HL-60 (cell line): ENCODE measurements at regions not wholly inside any gene's neighbourhood (a gene's known extent, or its start where the extent isn't known, plus 50 kb on each side); places are given as distances from the start of the nearest gene placed in this dataset.

Experiments
- DNase-seq, 2 experiments: peaks; one replicate each; pipeline ENCODE4 v3.0.0-alpha.2; 2010 to 2020; ENCODE audit warnings: low read depth in 1 of 2, low spot score in 1 of 2
- H3K27ac ChIP-seq: fragments of 250-450 bp; sonication (Bioruptor Pico); replicated peaks from 2 replicates; pipeline ENCODE4 v1.5.1; 2020; ENCODE audit warnings: mild to moderate bottlenecking, moderate library complexity
- H3K27me3 ChIP-seq: fragments of 250-450 bp; sonication (Bioruptor Pico); 2 replicates; pipeline ENCODE4 v1.5.1; 2021; ENCODE audit warnings: mild to moderate bottlenecking, moderate library complexity; ENCODE audit not compliant: insufficient read depth, poor library complexity, severe bottlenecking
- H3K4me3 ChIP-seq: replicated peaks from 2 replicates; pipeline ENCODE4 v1.5.1; 2011; ENCODE audit warnings: mild to moderate bottlenecking, control low read depth, low read length; ENCODE audit not compliant: insufficient read depth
- CTCF ChIP-seq: IDR thresholded peaks from one replicate; pipeline ENCODE4 v1.5.1; 2011; ENCODE audit warnings: low read length, control low read depth, inconsistent platforms; ENCODE audit not compliant: insufficient read depth
- GABPA ChIP-seq: IDR thresholded peaks from 2 replicates; pipeline ENCODE4 v1.6.1; 2012; ENCODE audit warnings: low read depth
- POLR2AphosphoS5 ChIP-seq: IDR thresholded peaks from 2 replicates; pipeline ENCODE4 v1.6.1; 2012; ENCODE audit warnings: low read depth
- REST ChIP-seq: IDR thresholded peaks from 2 replicates; pipeline ENCODE4 v1.6.1; 2012; ENCODE audit warnings: low read depth; ENCODE audit not compliant: insufficient replicate concordance
- SPI1 ChIP-seq: IDR thresholded peaks from 2 replicates; pipeline ENCODE4 v1.6.1; 2012; ENCODE audit warnings: low read depth, mild to moderate bottlenecking, borderline replicate concordance

- Histone ChIP-seq H3K4me3 (no peak overlapping the region), H3K27me3 (no peaks in the 10 kb centered on the region), H3K27ac (no peak overlapping the region)
- DNase-seq: no peak
- TF ChIP-seq SPI1 (no peak), REST (no peak), GABPA (no peak), POLR2AphosphoS5 (no peak), CTCF (no peak)
Observed at GRCh38 chr9:96135076-96135752, 166.8 kb downstream of the HSD17B3 start.

DNA sequence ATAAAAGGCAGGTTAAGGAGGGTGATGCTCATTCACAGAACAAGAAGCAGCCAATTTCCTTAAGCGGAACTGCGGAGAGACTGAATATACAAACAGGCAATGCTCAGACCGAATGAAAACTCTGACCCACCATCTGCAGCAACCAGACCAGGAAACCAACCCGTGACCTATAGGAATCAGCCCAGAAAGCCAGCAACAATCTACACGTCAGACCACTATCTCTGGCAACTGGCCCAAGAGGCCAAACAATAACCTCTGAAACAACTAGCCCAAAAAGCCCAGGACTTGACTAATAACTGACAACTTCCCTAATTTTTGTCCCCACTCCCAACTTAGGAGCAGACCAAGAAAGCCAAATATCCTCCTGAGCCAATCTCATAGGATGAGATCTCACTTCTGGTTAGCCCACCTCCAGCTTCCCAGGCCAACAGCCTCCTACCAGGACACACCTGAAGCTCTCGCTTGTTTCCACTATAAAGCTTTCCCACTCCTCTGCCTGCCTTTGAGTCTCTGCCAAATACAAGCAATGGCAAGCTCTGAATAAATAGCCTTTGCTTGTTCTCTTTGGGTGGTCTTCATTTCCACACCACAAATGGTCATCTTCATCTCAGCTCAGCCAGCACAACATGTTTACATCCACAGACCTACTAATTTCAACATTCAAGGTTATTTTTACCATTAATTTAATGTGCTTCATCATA lies 168.5 kb downstream of the HSD17B3 start:
- TF ChIP-seq POLR2AphosphoS5 (no peak), CTCF (no peak), GABPA (no peak)
- H3K27me3 ChIP-seq: no peaks in the 10 kb centered on the region
- no peak overlapping the region for H3K4me3 ChIP-seq
- no peak overlapping the region for H3K27ac ChIP-seq
- no peak for DNase-seq

DNA sequence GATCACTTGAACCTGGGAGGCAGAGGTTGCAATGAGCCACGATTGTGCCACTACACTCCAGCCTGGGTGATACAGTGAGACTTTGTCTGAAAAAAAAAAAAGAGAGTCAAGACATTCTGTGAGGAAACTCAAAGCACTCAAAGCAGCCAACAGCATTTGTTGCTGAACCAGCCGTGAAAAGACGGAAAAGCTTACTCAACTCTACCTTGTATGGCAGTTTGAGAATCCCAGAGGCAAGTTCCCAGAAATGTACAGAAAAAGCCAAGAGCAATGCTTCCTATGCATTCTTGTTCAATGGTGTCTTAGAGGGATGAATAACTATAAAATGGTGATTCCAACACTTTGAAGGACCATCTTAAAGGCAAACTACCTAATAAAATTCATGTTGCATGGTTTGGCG lies 170.2 kb downstream of the HSD17B3 start:
- Histone ChIP-seq H3K4me3 (no peak overlapping the region), H3K27me3 (no peaks in the 10 kb centered on the region), H3K27ac (no peak overlapping the region)
- DNase-seq: no peak
- TF ChIP-seq SPI1: no peak
- TF ChIP-seq GABPA: no peak
- TF ChIP-seq POLR2AphosphoS5: no peak
- no peak for TF ChIP-seq CTCF
- no peak for TF ChIP-seq REST
